ENCODE measurements at regions not wholly inside any gene's neighbourhood (a gene's known extent, or its start where the extent isn't known, plus 50 kb on each side); places are given as distances from the start of the nearest gene placed in this dataset.
"Not testable (repeated sequence)": the region's sequence is repeated elsewhere in the genome, so short reads cannot be mapped to it uniquely, and the experiment has no call there.

DNA sequence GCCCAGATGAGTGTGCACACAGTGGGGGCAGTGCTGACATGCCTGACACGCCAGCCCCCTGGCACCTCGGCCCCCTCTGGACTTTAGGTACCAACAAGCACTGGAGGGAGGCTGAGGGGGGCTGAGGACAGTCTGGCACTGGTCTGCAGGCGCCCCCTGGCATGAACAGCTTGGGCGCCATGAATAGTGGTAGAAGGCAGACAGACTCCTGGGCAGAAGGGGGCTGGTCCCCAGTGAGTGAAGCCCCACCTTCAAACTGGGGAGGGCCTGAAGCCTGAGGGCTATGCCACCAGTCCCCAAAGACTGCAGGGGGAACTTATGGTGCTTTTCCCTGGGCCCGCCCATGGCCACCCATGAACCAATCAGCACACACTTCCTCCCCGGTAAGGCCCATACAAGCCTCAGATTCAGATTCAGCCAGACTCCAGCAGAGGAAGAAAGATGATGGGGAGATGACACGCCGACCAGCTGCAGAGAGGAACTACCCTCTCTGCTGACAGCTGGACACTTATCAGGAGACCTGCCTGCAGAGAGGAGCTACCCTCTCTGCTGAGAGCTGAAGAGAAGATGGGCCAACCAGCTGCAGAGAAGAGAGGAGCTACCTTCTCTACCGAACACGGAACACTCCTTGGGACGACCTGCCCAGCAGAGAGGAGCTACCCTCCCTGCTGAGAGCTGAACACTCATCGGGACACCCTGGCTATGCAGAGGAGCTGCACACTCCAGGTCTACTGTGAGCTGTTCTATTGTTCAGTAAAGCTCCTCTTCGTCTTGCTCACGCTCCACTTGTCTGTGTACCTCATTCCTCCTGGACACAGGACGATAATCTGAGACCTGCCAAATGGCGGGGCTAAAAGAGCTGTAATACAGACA is 324.5 kb downstream of the PCNX1 start:
- DNase-seq (ENCODE audit: low read depth), result no peak
- in situ Hi-C loops (cut with HindIII; ENCODE audit: low pct_unique_long_range_greater_than_20kb, low sequenced_read_pairs), result no loop called here

- no peak for DNase-seq (ENCODE audit: low read depth)
- in situ Hi-C loops (cut with HindIII; ENCODE audit: low pct_unique_long_range_greater_than_20kb, low sequenced_read_pairs), result no loop called here
These were observed 325.2 kb downstream of the PCNX1 start for GRCh38 chr14:71232506-71232905.

- no peak for DNase-seq (ENCODE audit: low read depth)
- in situ Hi-C loops (cut with HindIII; ENCODE audit: low pct_unique_long_range_greater_than_20kb, low sequenced_read_pairs), result no loop called here
These were observed 328.6 kb downstream of the PCNX1 start for GRCh38 chr14:71235875-71236274.

DNA sequence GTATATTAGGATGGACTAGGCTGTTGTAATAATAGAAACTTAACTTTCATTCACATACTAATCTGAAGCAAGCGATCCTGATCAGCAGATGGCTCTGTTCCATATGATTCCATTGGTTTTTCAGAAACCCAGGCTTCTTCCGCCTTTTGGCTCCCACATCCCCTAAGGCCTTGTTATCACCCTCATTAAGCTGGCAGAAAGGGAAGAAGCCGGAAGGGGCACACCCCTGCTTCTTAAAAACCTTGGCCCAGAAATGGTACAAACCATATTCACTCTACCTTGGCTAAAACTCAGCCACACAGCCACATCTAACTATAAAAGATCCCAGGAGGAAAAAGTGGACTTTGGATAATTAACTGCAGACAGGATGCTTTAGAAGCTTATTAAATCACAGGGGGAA is 329.2 kb downstream of the PCNX1 start:
- no peak for DNase-seq (ENCODE audit: low read depth)
- in situ Hi-C loops (cut with HindIII; ENCODE audit: low pct_unique_long_range_greater_than_20kb, low sequenced_read_pairs), result no loop called here

DNA sequence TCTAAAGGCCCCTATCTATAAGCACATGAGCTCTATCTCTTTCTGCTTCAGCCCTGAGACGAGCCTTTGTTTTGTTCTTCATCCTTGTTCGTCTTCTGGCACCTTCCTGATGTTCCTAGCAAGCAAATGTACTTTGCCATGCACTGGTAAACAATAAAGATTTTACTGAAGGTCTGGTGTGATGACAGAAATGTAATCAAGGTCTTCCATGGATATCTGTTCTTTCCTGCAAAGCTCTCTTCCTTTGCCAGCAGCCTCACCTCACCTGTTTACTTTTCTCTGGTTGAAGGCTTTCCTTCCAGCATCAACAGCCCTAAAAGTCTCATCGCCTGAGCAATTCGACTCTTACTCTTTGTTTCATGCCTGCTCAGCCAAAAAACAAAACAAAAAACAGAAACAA is 330.3 kb downstream of the PCNX1 start:
- no peak for DNase-seq (ENCODE audit: low read depth)
- in situ Hi-C loops (cut with HindIII; ENCODE audit: low pct_unique_long_range_greater_than_20kb, low sequenced_read_pairs), result no loop called here

- DNase-seq (ENCODE audit: low read depth), result no peak
- in situ Hi-C loops (cut with HindIII; ENCODE audit: low pct_unique_long_range_greater_than_20kb, low sequenced_read_pairs), result no loop called here
These were observed 331.6 kb downstream of the PCNX1 start for GRCh38 chr14:71238835-71239234.

- no peak for DNase-seq (ENCODE audit: low read depth)
These were observed 332.9 kb downstream of the PCNX1 start for GRCh38 chr14:71240171-71240570.

DNA sequence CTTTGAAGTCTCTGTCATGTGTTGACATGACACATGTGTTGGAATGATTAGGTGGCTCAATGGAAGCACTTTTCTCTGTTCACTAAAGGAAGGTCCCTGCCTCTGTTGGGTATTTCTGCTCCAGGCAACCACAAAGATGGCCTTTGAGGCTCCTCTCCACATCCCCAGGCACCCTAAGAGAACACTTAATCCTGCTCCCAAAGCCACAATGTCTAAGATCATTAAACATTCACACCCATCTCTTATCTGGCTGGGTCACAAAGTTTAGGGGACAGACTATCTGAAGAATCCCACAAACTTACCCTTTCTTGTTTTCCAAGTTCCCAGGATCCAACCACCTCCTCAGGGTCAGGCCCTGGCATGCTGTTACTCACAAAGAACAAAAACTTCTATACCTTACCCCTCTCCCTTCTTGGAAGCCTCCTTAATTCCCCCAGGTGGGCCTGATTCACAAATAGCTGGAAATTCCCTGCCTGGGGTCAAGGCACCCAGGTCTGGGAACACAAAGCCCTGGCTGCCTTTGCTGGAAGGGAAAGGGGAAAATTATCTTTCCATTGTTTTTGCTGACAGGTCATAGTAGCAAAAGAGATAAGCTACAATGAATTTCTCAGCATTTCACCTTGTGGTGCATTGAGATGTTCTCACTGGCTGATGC is 333.7 kb downstream of the PCNX1 start:
- in situ Hi-C loops (cut with HindIII; ENCODE audit: low pct_unique_long_range_greater_than_20kb, low sequenced_read_pairs), result no loop called here
- no peak for DNase-seq (ENCODE audit: low read depth)

More at GRCh38 chr14:71240171-71240570, 332.9 kb downstream of the PCNX1 start:
- in situ Hi-C loops (cut with HindIII; ENCODE audit: low pct_unique_long_range_greater_than_20kb, low sequenced_read_pairs), result no loop called here

DNA sequence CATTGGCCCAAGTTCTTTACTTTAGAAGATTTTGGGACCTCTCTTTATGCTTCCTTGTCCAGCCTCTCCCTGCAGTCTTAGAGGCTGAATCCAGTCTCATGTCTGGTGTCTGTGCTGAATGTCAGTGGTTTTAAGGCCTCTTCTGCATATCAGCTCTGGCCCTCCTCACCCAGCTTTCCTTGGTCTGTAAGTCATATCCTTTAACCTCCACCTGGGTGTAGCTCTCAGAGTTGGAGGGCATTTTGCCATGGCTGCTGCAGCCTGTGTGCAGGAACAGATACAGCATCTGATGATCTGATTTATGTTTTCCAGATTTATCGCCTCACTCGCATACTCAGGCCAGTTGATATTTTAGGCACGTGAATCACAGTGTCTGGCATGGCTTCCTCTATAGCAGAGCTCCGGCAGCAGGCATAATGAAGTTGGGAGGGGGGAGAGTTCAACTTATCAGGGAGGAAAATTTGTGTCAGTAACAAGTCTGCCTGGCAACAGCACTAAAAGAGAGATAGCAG is 335.0 kb downstream of the PCNX1 start:
- in situ Hi-C loops (cut with HindIII; ENCODE audit: low pct_unique_long_range_greater_than_20kb, low sequenced_read_pairs), result no loop called here
- no peak for DNase-seq (ENCODE audit: low read depth)

- in situ Hi-C loops (cut with HindIII; ENCODE audit: low pct_unique_long_range_greater_than_20kb, low sequenced_read_pairs), result no loop called here
- DNase-seq (ENCODE audit: low read depth), result no peak
These were observed 336.4 kb downstream of the PCNX1 start for GRCh38 chr14:71243697-71244096.

GRCh38 chr14:71244341-71244740 is 337.1 kb downstream of the PCNX1 start:
- in situ Hi-C loops (cut with HindIII; ENCODE audit: low pct_unique_long_range_greater_than_20kb, low sequenced_read_pairs), result no loop called here
- DNase-seq (ENCODE audit: low read depth), result no peak

DNA sequence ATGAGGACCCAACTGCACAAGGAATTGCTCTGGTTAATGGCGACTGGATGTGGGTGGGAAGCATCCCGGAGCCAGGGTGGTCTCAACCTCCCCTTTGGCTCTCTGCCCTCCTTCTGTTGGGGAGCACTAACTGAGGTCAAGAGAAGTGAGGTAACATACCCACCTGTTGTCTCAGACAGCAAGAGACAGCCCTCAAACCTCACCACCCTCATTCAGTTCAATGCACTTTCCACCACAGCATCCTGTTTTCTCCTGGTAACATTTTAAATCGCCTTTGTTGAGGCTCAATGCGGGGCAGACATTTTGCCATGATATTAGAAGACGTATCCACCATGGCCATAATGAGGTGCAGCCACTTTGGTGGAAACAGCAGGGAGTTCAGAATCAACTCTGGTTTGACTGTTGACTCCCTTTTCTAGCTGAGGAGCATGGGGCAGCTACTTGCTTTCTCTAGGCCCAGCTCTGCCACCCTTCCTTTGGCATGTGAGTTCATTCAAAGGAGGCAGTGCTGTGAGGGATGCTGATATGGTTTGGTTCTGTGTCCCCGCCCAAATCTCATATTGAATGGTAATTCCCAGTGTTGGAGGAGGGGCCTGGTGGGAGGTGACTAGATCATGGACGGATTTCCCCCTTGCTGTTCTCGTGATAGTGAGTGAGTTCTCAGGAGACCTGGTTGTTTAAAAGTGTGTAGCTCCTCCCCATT is 338.6 kb downstream of the PCNX1 start:
- in situ Hi-C loops (cut with HindIII; ENCODE audit: low pct_unique_long_range_greater_than_20kb, low sequenced_read_pairs), result no loop called here
- DNase-seq (ENCODE audit: low read depth), result no peak

DNA sequence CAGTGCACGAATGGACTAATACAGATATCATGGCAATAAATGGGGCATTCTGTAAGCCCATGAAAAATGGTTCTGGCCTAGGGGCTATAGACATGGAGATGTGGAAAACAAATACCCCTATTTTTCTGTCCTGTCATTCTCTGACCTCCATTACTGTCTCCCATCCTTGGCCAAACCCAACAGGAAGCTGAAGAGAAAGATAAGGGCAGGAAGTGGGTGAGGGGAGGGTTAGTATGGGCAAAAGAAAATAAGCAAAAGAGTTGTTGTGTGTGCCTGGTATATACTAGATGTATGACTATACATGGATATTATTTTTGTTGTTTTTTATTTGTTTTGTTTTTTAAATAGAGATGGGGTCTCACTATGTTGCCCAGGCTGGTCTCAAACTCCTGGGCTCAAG is 339.3 kb downstream of the PCNX1 start:
- in situ Hi-C loops (cut with HindIII; ENCODE audit: low pct_unique_long_range_greater_than_20kb, low sequenced_read_pairs), result no loop called here
- DNase-seq (ENCODE audit: low read depth), result no peak

DNA sequence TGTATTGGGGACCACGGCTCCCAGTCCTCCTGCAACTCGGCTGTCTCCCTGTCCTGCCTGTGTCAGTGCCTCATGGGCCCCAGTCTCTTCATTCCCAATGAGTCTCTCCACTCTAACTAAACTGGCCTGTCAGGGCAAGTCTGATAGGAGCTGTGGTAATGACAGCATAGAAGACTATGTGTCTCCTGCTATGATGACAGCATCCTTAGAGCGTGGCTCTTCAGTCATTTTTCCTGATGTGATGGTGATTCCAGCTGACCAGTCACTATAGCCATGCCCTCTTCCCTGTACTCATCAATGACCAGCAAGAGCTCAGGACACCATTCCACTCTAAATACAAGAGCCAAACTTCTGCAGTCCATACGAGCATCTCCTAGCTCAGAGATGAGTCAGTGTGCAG is 339.8 kb downstream of the PCNX1 start:
- in situ Hi-C loops (cut with HindIII; ENCODE audit: low pct_unique_long_range_greater_than_20kb, low sequenced_read_pairs), result no loop called here
- DNase-seq (ENCODE audit: low read depth), result no peak

DNA sequence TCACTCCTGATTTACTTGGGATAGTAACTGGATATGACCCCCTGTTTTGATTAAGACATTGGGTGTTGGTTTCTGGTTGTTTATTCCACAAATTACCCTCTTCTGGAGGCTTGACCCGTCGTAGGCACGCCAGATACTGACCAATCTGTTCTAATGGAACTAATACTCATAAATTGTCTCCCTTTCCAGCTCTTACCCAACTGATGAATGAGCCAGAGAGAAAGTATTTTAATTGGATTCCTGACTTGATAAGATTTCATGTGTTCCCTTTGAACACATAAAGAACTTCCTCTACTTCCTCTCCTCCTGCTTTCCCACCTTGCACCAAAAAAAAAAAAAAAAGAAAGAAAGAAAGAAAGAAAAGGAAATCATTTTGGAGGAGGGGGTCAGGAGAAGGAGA is 340.9 kb downstream of the PCNX1 start:
- in situ Hi-C loops (cut with HindIII; ENCODE audit: low pct_unique_long_range_greater_than_20kb, low sequenced_read_pairs), result no loop called here
- no peak for DNase-seq (ENCODE audit: low read depth)

DNA sequence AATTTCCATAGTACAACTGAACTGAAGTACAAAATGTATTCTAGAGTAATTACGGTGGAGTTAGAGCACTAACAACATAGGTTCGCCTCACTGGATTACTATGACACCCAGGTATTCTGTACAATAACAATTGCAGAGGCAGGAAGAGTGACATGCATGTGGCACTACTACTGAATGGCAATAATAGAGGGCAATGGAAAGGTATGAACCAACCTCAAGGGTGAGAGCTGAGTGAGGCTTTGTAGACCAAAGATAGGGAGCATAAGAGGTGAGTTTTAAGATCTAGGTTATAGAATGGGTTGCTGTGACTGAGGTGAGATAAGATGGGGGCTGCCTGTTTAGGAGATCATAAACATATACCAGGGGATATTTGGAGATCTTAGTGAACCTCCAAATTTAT is 343.1 kb downstream of the PCNX1 start:
- in situ Hi-C loops (cut with HindIII; ENCODE audit: low pct_unique_long_range_greater_than_20kb, low sequenced_read_pairs), result no loop called here
- DNase-seq (ENCODE audit: low read depth), result no peak

DNA sequence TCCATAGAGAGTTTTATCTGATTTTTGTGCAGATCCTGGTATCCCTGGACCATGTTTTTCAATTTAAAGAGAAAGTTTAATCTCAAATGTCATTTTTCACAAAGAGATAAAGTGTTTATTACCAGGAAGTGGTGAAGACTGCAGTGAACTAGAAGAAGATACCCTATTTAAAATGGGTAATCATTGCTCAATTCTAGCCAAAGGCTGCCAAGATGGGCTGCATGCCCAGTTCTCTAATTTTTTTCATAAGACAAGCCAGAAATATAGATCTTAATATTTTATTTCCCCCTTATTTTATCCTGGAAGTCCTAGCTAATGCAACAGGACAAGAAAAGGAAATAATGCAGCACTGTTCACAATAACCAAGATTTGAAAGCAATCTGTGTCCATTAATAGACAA is 343.5 kb downstream of the PCNX1 start:
- no peak for DNase-seq (ENCODE audit: low read depth)
- in situ Hi-C loops (cut with HindIII; ENCODE audit: low pct_unique_long_range_greater_than_20kb, low sequenced_read_pairs), result no loop called here

- DNase-seq (ENCODE audit: low read depth); in situ Hi-C loops (cut with HindIII; ENCODE audit: low pct_unique_long_range_greater_than_20kb, low sequenced_read_pairs): not testable (repeated sequence)
These were observed 346.9 kb downstream of the PCNX1 start for GRCh38 chr14:71254091-71254719.

GRCh38 chr14:71261206-71261605 is 353.9 kb downstream of the PCNX1 start:
- in situ Hi-C loops (cut with HindIII; ENCODE audit: low pct_unique_long_range_greater_than_20kb, low sequenced_read_pairs), result no loop called here
- no peak for DNase-seq (ENCODE audit: low read depth)
